HEK293 (cell line): ENCODE measurements at regions not wholly inside any gene's neighbourhood (a gene's known extent, or its start where the extent isn't known, plus 50 kb on each side); places are given as distances from the start of the nearest gene placed in this dataset.

ENCODE experiments used
- CTCF ChIA-PET: fragments of 350-600 bp; formaldehyde crosslinking; extraction: SDS; loops from one replicate; lab custom pipeline; 2021; ENCODE audit warnings: antibody characterized with exemption; lab: Yijun Ruan, JAX
- POLR2A ChIA-PET: fragments of 300-600 bp; formaldehyde crosslinking; extraction: SDS; loops from one replicate; lab custom pipeline; 2020; ENCODE audit warnings: antibody characterized with exemption, inconsistent platforms; lab: Yijun Ruan, JAX
- H3K27ac ChIP-seq: fragments of 200-500 bp; sonication (Bioruptor generic); 2 replicates; pipeline ENCODE4 v1.5.1; 2014; ENCODE audit warnings: low read depth, low read length, control low read depth, inconsistent platforms; ENCODE audit errors: extremely low read depth
- H3K36me3 ChIP-seq, 2 experiments: fragments of 200-500 bp in 1 of 2; sonication (Bioruptor generic) in 1 of 2; 1 replicate in 1 of 2; 2 replicates in 1 of 2; pipeline ENCODE4 v1.5.1; 2014 to 2017; ENCODE audit warnings: inconsistent platforms in 2 of 2, low read length in 2 of 2; ENCODE audit not compliant: control insufficient read depth in 2 of 2, insufficient read depth in 1 of 2
- H3K4me1 ChIP-seq: fragments of 200-500 bp; sonication (Bioruptor generic); 2 replicates; pipeline ENCODE4 v1.5.1; 2014; ENCODE audit warnings: mild to moderate bottlenecking, low read length, inconsistent platforms; ENCODE audit not compliant: control insufficient read depth, insufficient read depth
- H3K4me3 ChIP-seq: 2 replicates; pipeline ENCODE4 v1.5.1; 2011; ENCODE audit warnings: low read depth, mild to moderate bottlenecking, control low read depth, low read length, moderate library complexity
- H3K9me3 ChIP-seq: fragments of 200-500 bp; sonication (Bioruptor generic); 2 replicates; pipeline ENCODE4 v1.5.1; 2014; ENCODE audit warnings: low read depth, low read length, inconsistent platforms; ENCODE audit not compliant: control insufficient read depth, insufficient read depth
- BCL6B ChIP-seq: fragments of 450-650 bp; formaldehyde crosslinking; IDR thresholded peaks from 2 replicates; pipeline ENCODE4 v1.5.1; 2017; ENCODE audit warnings: missing biosample characterization, missing genetic modification characterization
- EGR2 ChIP-seq: fragments of 450-650 bp; formaldehyde crosslinking; IDR thresholded peaks from 2 replicates; pipeline ENCODE4 v1.5.1; 2016; ENCODE audit warnings: low read depth, missing biosample characterization, missing genetic modification characterization
- GLIS1 ChIP-seq: fragments of 450-650 bp; formaldehyde crosslinking; IDR thresholded peaks from 2 replicates; pipeline ENCODE4 v1.5.1; 2016; ENCODE audit warnings: missing biosample characterization, missing genetic modification characterization
- KLF9 ChIP-seq: fragments of 450-650 bp; formaldehyde crosslinking; IDR thresholded peaks from 2 replicates; pipeline ENCODE4 v1.5.1; 2016; ENCODE audit warnings: missing biosample characterization, missing genetic modification characterization, low read depth
- SALL2 ChIP-seq: fragments of 450-650 bp; formaldehyde crosslinking; IDR thresholded peaks from 2 replicates; pipeline ENCODE4 v1.5.0; 2017; ENCODE audit warnings: missing biosample characterization, mild to moderate bottlenecking, missing genetic modification characterization, borderline replicate concordance
- SCRT2 ChIP-seq: fragments of 450-650 bp; formaldehyde crosslinking; IDR thresholded peaks from 2 replicates; pipeline ENCODE4 v1.5.1; 2016; ENCODE audit warnings: missing biosample characterization, missing genetic modification characterization
- ZBTB1 ChIP-seq: fragments of 450-650 bp; formaldehyde crosslinking; IDR thresholded peaks from 2 replicates; pipeline ENCODE4 v1.5.1; 2016; ENCODE audit warnings: missing biosample characterization, missing genetic modification characterization
- ZBTB17 ChIP-seq: fragments of 450-650 bp; formaldehyde crosslinking; IDR thresholded peaks from 2 replicates; pipeline ENCODE4 v1.5.1; 2016; ENCODE audit warnings: missing biosample characterization, missing genetic modification characterization
- ZBTB48 ChIP-seq: fragments of 450-650 bp; formaldehyde crosslinking; IDR thresholded peaks from 2 replicates; pipeline ENCODE4 v1.5.1; 2016; ENCODE audit warnings: missing biosample characterization, missing genetic modification characterization
- ZFHX2 ChIP-seq: fragments of 450-650 bp; formaldehyde crosslinking; conservative IDR thresholded peaks from 2 replicates; pipeline ENCODE4 v1.5.1; 2016; ENCODE audit warnings: missing biosample characterization, missing genetic modification characterization
- ZFP37 ChIP-seq: fragments of 450-650 bp; formaldehyde crosslinking; IDR thresholded peaks from 2 replicates; pipeline ENCODE4 v1.5.1; 2016; ENCODE audit warnings: missing biosample characterization, missing genetic modification characterization
- ZNF16 ChIP-seq: fragments of 450-650 bp; formaldehyde crosslinking; IDR thresholded peaks from 2 replicates; pipeline ENCODE4 v1.5.1; 2016; ENCODE audit warnings: low read depth, missing biosample characterization, missing genetic modification characterization
- ZNF202 ChIP-seq: fragments of 450-650 bp; formaldehyde crosslinking; IDR thresholded peaks from 2 replicates; pipeline ENCODE4 v1.5.1; 2016; ENCODE audit warnings: missing biosample characterization, missing genetic modification characterization, borderline replicate concordance
- ZNF596 ChIP-seq: fragments of 450-650 bp; IDR thresholded peaks from 2 replicates; pipeline ENCODE4 v1.5.0; 2018; ENCODE audit warnings: missing biosample characterization, mild to moderate bottlenecking, missing genetic modification characterization, moderate library complexity
- ZNF624 ChIP-seq: fragments of 450-650 bp; formaldehyde crosslinking; IDR thresholded peaks from 2 replicates; pipeline ENCODE4 v1.5.1; 2017; ENCODE audit warnings: missing biosample characterization, missing genetic modification characterization
- ZNF654 ChIP-seq: fragments of 450-650 bp; formaldehyde crosslinking; IDR thresholded peaks from 2 replicates; pipeline ENCODE4 v1.5.1; 2016; ENCODE audit warnings: low read depth, missing biosample characterization, missing genetic modification characterization
- ZNF664 ChIP-seq: fragments of 450-650 bp; formaldehyde crosslinking; IDR thresholded peaks from 2 replicates; pipeline ENCODE4 v1.5.1; 2016; ENCODE audit warnings: missing biosample characterization, missing genetic modification characterization
- ZNF701 ChIP-seq: fragments of 450-650 bp; formaldehyde crosslinking; IDR thresholded peaks from 2 replicates; pipeline ENCODE4 v1.5.1; 2016; ENCODE audit warnings: missing biosample characterization, missing genetic modification characterization
- ZNF76 ChIP-seq: fragments of 450-650 bp; formaldehyde crosslinking; IDR thresholded peaks from 2 replicates; pipeline ENCODE4; 2016; ENCODE audit warnings: low read depth, missing biosample characterization, missing genetic modification characterization, borderline replicate concordance
- ZSCAN16 ChIP-seq: fragments of 450-650 bp; formaldehyde crosslinking; IDR thresholded peaks from 2 replicates; pipeline ENCODE4 v1.5.1; 2016; ENCODE audit warnings: missing biosample characterization, missing genetic modification characterization
- TF ChIP-seq, protein P1 (sequence below): fragments of 450-650 bp; formaldehyde crosslinking; IDR thresholded peaks from 2 replicates; pipeline ENCODE4 v1.5.1; 2017; ENCODE audit warnings: missing biosample characterization, missing genetic modification characterization
- TF ChIP-seq, protein P2 (sequence below): fragments of 450-650 bp; formaldehyde crosslinking; IDR thresholded peaks from 2 replicates; pipeline ENCODE4 v1.5.1; 2016; ENCODE audit warnings: missing biosample characterization, missing genetic modification characterization
- TF ChIP-seq, protein P3 (sequence below): fragments of 450-650 bp; formaldehyde crosslinking; IDR thresholded peaks from 2 replicates; pipeline ENCODE4 v1.5.1; 2016; ENCODE audit warnings: missing biosample characterization, missing genetic modification characterization

DNA sequence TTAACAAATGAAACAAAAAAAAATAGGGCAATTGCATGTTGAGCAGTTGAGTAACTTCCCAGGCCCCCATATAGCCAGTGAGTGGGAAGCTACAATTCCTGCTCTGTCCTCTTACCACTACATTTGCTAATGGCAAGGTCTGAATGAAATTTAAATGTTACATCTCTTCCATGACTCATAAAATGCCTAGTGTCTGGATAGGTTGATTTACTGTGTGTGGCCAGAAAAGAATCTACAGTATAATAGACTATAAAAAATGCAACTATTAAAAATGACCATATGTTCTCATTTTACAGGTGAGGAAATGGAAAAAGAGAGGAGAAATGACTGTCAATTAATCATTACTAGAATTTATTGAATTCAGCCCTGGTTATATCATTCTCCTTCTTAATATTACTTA is 1199.3 kb downstream of the CDH11 start (continued):
- TF ChIP-seq, protein P1, sequence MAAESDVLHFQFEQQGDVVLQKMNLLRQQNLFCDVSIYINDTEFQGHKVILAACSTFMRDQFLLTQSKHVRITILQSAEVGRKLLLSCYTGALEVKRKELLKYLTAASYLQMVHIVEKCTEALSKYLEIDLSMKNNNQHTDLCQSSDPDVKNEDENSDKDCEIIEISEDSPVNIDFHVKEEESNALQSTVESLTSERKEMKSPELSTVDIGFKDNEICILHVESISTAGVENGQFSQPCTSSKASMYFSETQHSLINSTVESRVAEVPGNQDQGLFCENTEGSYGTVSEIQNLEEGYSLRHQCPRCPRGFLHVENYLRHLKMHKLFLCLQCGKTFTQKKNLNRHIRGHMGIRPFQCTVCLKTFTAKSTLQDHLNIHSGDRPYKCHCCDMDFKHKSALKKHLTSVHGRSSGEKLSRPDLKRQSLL (tag by site-specific recombination): no peak
- TF ChIP-seq ZFP37: no peak
- TF ChIP-seq SCRT2 (tag by site-specific recombination): no peak
- no peak for TF ChIP-seq ZNF664 (tag by site-specific recombination)
- no peak for TF ChIP-seq SALL2 (tag by site-specific recombination)

- ChIA-PET CTCF (no interaction called here), POLR2A (no interaction called here)
- Histone ChIP-seq H3K27ac (no peak overlapping the region), H3K9me3 (no peaks in the 10 kb centered on the region), H3K4me3 (no peak overlapping the region), H3K4me1 (no peaks in the 10 kb centered on the region), H3K36me3 (no peaks in the 10 kb centered on the region)
- TF ChIP-seq, protein P1 (tag by site-specific recombination): no peak
- TF ChIP-seq ZNF76 (tag by site-specific recombination) (no peak), ZNF624 (tag by site-specific recombination) (no peak), ZNF654 (tag by site-specific recombination) (no peak), ZNF16 (no peak), GLIS1 (tag by site-specific recombination) (no peak), ZSCAN16 (tag by site-specific recombination) (no peak), ZBTB48 (no peak), ZNF596 (no peak), ZFHX2 (no peak), ZBTB17 (tag by site-specific recombination) (no peak), KLF9 (no peak), ZNF664 (tag by site-specific recombination) (no peak), ZNF701 (tag by site-specific recombination) (no peak), ZBTB1 (tag by site-specific recombination) (no peak), ZNF202 (no peak), EGR2 (tag by site-specific recombination) (no peak), BCL6B (tag by site-specific recombination) (no peak)
- TF ChIP-seq, protein P2, sequence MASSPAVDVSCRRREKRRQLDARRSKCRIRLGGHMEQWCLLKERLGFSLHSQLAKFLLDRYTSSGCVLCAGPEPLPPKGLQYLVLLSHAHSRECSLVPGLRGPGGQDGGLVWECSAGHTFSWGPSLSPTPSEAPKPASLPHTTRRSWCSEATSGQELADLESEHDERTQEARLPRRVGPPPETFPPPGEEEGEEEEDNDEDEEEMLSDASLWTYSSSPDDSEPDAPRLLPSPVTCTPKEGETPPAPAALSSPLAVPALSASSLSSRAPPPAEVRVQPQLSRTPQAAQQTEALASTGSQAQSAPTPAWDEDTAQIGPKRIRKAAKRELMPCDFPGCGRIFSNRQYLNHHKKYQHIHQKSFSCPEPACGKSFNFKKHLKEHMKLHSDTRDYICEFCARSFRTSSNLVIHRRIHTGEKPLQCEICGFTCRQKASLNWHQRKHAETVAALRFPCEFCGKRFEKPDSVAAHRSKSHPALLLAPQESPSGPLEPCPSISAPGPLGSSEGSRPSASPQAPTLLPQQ: no peak
- TF ChIP-seq, protein P3, sequence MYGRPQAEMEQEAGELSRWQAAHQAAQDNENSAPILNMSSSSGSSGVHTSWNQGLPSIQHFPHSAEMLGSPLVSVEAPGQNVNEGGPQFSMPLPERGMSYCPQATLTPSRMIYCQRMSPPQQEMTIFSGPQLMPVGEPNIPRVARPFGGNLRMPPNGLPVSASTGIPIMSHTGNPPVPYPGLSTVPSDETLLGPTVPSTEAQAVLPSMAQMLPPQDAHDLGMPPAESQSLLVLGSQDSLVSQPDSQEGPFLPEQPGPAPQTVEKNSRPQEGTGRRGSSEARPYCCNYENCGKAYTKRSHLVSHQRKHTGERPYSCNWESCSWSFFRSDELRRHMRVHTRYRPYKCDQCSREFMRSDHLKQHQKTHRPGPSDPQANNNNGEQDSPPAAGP (tag by site-specific recombination): no peak
Measured at GRCh38 chr16:63921737-63922295, 1200.0 kb downstream of the CDH11 start.
